ENCODE measurements at regions not wholly inside any gene's neighbourhood (a gene's known extent, or its start where the extent isn't known, plus 50 kb on each side); places are given as distances from the start of the nearest gene placed in this dataset.

GRCh38 chr3:176647987-176648386 is 549.3 kb downstream of the TBL1XR1 start:
- DNase-seq, result no peak
- no peak for ATAC-seq
- TF ChIP-seq CTCF (IDR thresholded peaks at IDR 0.05), result no peak
- Histone ChIP-seq H3K36me3 (ENCODE audit: low read depth) (no peaks in the 10 kb centered on the region), H3K9me3 (no peaks in the 10 kb centered on the region), H3K4me1 (ENCODE audit: low read depth) (no peaks in the 10 kb centered on the region), H3K4me3 (no peak overlapping the region)
- intact Hi-C loops (cut with DNase I, micrococcal nuclease), result no loop called here

- H3K4me1 ChIP-seq (ENCODE audit: low read depth), result no peaks in the 10 kb centered on the region
- H3K9me3 ChIP-seq, result no peaks in the 10 kb centered on the region
- no peaks in the 10 kb centered on the region for H3K36me3 ChIP-seq (ENCODE audit: low read depth)
- DNase-seq (no peak), ATAC-seq (no peak)
- intact Hi-C loops (cut with DNase I, micrococcal nuclease), result no loop called here
- H3K4me3 ChIP-seq, result no peak overlapping the region
- no peak for TF ChIP-seq CTCF (IDR thresholded peaks at IDR 0.05)
Measured at GRCh38 chr3:176633511-176633910, 563.8 kb downstream of the TBL1XR1 start.

DNA sequence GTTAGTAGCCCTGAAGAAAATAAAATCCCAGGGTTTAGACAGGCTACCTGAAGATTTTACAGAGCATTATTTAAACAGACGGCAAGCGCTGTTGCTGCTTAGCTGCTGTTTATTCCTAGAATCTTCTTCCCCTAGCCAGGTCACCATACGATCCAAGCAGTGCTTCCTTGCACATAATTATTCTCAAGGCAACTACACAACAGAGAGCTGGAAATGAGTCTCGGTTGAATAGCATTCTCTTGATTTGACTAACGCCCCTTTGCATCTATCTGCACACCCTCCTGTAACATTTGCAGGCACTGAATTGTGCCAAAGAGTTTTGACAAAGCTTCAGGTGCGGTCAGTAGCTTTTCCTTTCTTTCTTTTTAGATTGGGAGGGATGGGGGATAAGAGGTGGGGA is 564.4 kb downstream of the TBL1XR1 start:
- H3K4me3 ChIP-seq, result no peak overlapping the region
- no peaks in the 10 kb centered on the region for H3K36me3 ChIP-seq (ENCODE audit: low read depth)
- TF ChIP-seq CTCF (IDR thresholded peaks at IDR 0.05), result no peak
- intact Hi-C loops (cut with DNase I, micrococcal nuclease), result no loop called here
- no peaks in the 10 kb centered on the region for H3K4me1 ChIP-seq (ENCODE audit: low read depth)
- H3K9me3 ChIP-seq, result no peaks in the 10 kb centered on the region
- DNase-seq, result no peak
- ATAC-seq, result no peak

- no peak for ATAC-seq
- no peak overlapping the region for H3K4me3 ChIP-seq
- intact Hi-C loops (cut with DNase I, micrococcal nuclease), result no loop called here
- H3K36me3 ChIP-seq (ENCODE audit: low read depth), result no peaks in the 10 kb centered on the region
- no peak for DNase-seq
- no peaks in the 10 kb centered on the region for H3K9me3 ChIP-seq
- TF ChIP-seq CTCF (IDR thresholded peaks at IDR 0.05), result no peak
- no peaks in the 10 kb centered on the region for H3K4me1 ChIP-seq (ENCODE audit: low read depth)
Measured at GRCh38 chr3:176631165-176631564, 566.1 kb downstream of the TBL1XR1 start.

- DNase-seq, result no peak
- Histone ChIP-seq H3K9me3 (no peaks in the 10 kb centered on the region), H3K4me3 (no peak overlapping the region), H3K4me1 (ENCODE audit: low read depth) (no peaks in the 10 kb centered on the region), H3K36me3 (ENCODE audit: low read depth) (no peaks in the 10 kb centered on the region)
- intact Hi-C loops (cut with DNase I, micrococcal nuclease), result no loop called here
- no peak for TF ChIP-seq CTCF (IDR thresholded peaks at IDR 0.05)
- ATAC-seq, result no peak
Measured at GRCh38 chr3:176628101-176628639, 569.1 kb downstream of the TBL1XR1 start.

Measured in mucosa of descending colon (tissue), 3 donors.